K562 (cell line): ENCODE measurements at regions not wholly inside any gene's neighbourhood (a gene's known extent, or its start where the extent isn't known, plus 50 kb on each side); places are given as distances from the start of the nearest gene placed in this dataset.

Experiments used
- CTCF ChIP-seq, 3 experiments: IDR thresholded peaks in 2 of 3; conservative IDR thresholded peaks in 1 of 3; 2 replicates each; pipeline ENCODE4 v1.5.1; 2011 to 2012; ENCODE audit warnings: low read length in 3 of 3, mild to moderate bottlenecking in 3 of 3, control low read depth in 2 of 3, improper control_type of control experiment in 1 of 3, inconsistent platforms in 1 of 3, low read depth in 1 of 3, mixed read lengths in 1 of 3, moderate library complexity in 1 of 3; ENCODE audit not compliant: insufficient read depth in 2 of 3
- FIP1L1 ChIP-seq: fragments of 200-400 bp; formaldehyde crosslinking; IDR thresholded peaks from 2 replicates; pipeline ENCODE4 v1.6.1; 2018; ENCODE audit warnings: mild to moderate bottlenecking, low read depth, low read length; ENCODE audit not compliant: poor library complexity, severe bottlenecking
- JUNB ChIP-seq: fragments of 450-650 bp; formaldehyde crosslinking; conservative IDR thresholded peaks from 2 replicates; pipeline ENCODE4 v1.4.0; 2020; ENCODE audit warnings: mild to moderate bottlenecking
- NFIX ChIP-seq: fragments of 250-450 bp; sonication (Bioruptor Pico); IDR thresholded peaks from 2 replicates; pipeline ENCODE4 v1.4.0; 2020; ENCODE audit warnings: low read depth, mild to moderate bottlenecking, moderate library complexity
- POLR2A ChIP-seq: fragments of 450-650 bp; conservative IDR thresholded peaks from 2 replicates; pipeline ENCODE4 v1.6.1; 2016
- TRIM24 ChIP-seq, 2 experiments: fragments of 450-650 bp; IDR thresholded peaks; 2 replicates each; pipeline ENCODE4 v1.6.1; 2016
- ZNF23 ChIP-seq: fragments of 250-450 bp; sonication (Bioruptor Pico); IDR thresholded peaks from 2 replicates; pipeline ENCODE4 v1.4.0; 2020; ENCODE audit warnings: mild to moderate bottlenecking
- ZNF24 ChIP-seq: fragments of 450-650 bp; IDR thresholded peaks from 2 replicates; pipeline ENCODE4 v1.6.1; 2016

- no peak for TF ChIP-seq ZNF23 (CRISPR knock-in tag)
- TF ChIP-seq CTCF (IDR thresholded peaks at IDR 0.05 in 2 of 3, conservative IDR thresholded peaks at IDR 0.05 in 1 of 3; ENCODE audit: insufficient read depth in 2 of 3, low read depth in 1 of 3, low read length in 3 of 3): no peak
- TF ChIP-seq NFIX: no peak
- no peak for TF ChIP-seq FIP1L1
- TF ChIP-seq JUNB: no peak
- TF ChIP-seq POLR2A: no peak
- TF ChIP-seq TRIM24 (IDR thresholded peaks at IDR 0.05): no peak
- no peak for TF ChIP-seq ZNF24
These were observed 214.2 kb upstream of the ZBED5 start for GRCh38 chr11:11072067-11072466.
